Uterus (tissue), 3 donors: ENCODE measurements at regions not wholly inside any gene's neighbourhood (a gene's known extent, or its start where the extent isn't known, plus 50 kb on each side); places are given as distances from the start of the nearest gene placed in this dataset.
"Not testable (repeated sequence)": the region's sequence is repeated elsewhere in the genome, so short reads cannot be mapped to it uniquely, and the experiment has no call there.

Source experiments
- DNase-seq, 2 donors: peaks; one replicate each; pipeline ENCODE4 v3.0.0-alpha.2; 2019 to 2020
- H3K27ac ChIP-seq, 2 donors: fragments of 200-600 bp; sonication (generic); 1 replicate in 1 of 2; 2 replicates in 1 of 2; pipeline ENCODE4 v1.5.1; 2016 to 2018
- H3K27me3 ChIP-seq, 2 donors: fragments of 200-600 bp; sonication (generic); one replicate each; pipeline ENCODE4 v1.5.1; 2018 to 2019; ENCODE audit warnings: control low read depth in 1 of 2
- H3K36me3 ChIP-seq, 2 donors: fragments of 200-600 bp; sonication (generic); one replicate each; pipeline ENCODE4 v1.5.1; 2019; ENCODE audit warnings: control low read depth in 1 of 2
- H3K4me1 ChIP-seq, 2 donors: fragments of 200-600 bp; sonication (generic); one replicate each; pipeline ENCODE4 v1.5.1; 2018 to 2019; ENCODE audit warnings: control low read depth in 1 of 2
- H3K4me3 ChIP-seq, 2 donors: fragments of 200-600 bp; sonication (generic); 1 replicate in 1 of 2; 2 replicates in 1 of 2; pipeline ENCODE4 v1.5.1; 2018 to 2019; ENCODE audit warnings: mild to moderate bottlenecking in 1 of 2
- H3K9me3 ChIP-seq, 2 donors: fragments of 200-600 bp; sonication (generic); one replicate each; pipeline ENCODE4 v1.5.1; 2019; ENCODE audit warnings: control low read depth in 1 of 2
- POLR2A ChIP-seq, 2 donors: fragments of 450-650 bp; IDR thresholded peaks; one replicate each; pipeline ENCODE4 v1.6.1; 2016; ENCODE audit warnings: antibody characterized with exemption in 2 of 2, mild to moderate bottlenecking in 1 of 2, moderate library complexity in 1 of 2
- intact Hi-C: fragments of 100-400 bp; cut with DNase I; formaldehyde crosslinking; loops from one replicate; pipeline ENCODE4 v1.15.1; 2023; ENCODE audit warnings: low total_unique reads
- TF ChIP-seq, protein P1 (sequence below), 4 experiments: fragments of 200-600 bp in 2 of 4; fragments of 450-650 bp in 2 of 4; sonication (generic) in 2 of 4; IDR thresholded peaks; one replicate each; pipeline ENCODE4 v1.5.1; 2016 to 2019; ENCODE audit warnings: antibody characterized with exemption in 4 of 4, mild to moderate bottlenecking in 2 of 4, moderate library complexity in 1 of 4
- donor health status: DM: yes; HTN: yes; CAD: no.

DNA sequence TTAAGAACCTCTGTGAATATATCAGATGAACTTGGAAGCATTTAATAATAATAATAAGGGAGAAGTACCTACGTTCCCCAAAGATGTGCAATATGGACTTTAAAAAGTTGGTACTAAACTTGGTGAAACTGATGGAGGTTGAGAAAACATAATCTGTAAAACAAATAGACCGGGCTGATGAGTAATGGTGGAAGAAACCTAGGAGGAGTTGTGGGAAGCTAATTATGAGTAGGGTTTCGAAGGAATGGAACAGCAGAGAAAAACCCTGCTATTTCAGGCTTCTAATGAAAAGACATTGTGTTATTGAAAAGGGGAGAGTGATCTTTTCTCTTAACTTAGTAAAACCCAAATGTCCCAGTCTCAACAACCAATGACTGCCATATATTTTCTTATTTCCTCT, 229.3 kb downstream of the PCSK1 start:
- no peak for DNase-seq
- intact Hi-C loops: no loop called here
- TF ChIP-seq, protein P1, sequence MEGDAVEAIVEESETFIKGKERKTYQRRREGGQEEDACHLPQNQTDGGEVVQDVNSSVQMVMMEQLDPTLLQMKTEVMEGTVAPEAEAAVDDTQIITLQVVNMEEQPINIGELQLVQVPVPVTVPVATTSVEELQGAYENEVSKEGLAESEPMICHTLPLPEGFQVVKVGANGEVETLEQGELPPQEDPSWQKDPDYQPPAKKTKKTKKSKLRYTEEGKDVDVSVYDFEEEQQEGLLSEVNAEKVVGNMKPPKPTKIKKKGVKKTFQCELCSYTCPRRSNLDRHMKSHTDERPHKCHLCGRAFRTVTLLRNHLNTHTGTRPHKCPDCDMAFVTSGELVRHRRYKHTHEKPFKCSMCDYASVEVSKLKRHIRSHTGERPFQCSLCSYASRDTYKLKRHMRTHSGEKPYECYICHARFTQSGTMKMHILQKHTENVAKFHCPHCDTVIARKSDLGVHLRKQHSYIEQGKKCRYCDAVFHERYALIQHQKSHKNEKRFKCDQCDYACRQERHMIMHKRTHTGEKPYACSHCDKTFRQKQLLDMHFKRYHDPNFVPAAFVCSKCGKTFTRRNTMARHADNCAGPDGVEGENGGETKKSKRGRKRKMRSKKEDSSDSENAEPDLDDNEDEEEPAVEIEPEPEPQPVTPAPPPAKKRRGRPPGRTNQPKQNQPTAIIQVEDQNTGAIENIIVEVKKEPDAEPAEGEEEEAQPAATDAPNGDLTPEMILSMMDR (IDR thresholded peaks at IDR 0.05): no peak
- TF ChIP-seq POLR2A (IDR thresholded peaks at IDR 0.05): no peak

DNA sequence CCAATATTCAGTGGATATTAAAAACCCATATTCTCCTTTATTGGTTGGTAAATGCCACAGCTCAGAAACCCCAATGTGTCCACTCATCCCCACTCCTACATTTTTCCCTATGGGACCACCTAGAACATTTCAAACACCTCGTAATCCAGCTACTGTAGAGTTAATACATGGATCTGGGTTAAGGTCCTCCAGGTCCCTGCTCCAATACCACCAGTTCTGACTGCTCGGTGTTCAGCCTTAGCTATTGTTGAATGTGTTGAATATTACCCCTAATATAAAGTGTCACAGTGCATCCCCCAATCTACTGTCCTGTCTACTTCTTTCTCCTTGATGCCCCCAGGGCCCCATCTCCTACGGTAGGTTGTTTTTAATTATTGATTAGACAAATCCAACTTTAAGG, 231.5 kb downstream of the PCSK1 start:
- no peak for DNase-seq
- TF ChIP-seq POLR2A (IDR thresholded peaks at IDR 0.05): no peak
- intact Hi-C loops: no loop called here

More for the DNA sequence above, 229.3 kb downstream of the PCSK1 start:
- Histone ChIP-seq H3K4me3 (no peak overlapping the region), H3K4me1 (no peaks in the 10 kb centered on the region), H3K27me3 (no peaks in the 10 kb centered on the region), H3K9me3 (peaks cover 0 to 5% of the 10 kb centered on the region in 2 donors), H3K36me3 (no peaks in the 10 kb centered on the region), H3K27ac (no peak overlapping the region)

DNA sequence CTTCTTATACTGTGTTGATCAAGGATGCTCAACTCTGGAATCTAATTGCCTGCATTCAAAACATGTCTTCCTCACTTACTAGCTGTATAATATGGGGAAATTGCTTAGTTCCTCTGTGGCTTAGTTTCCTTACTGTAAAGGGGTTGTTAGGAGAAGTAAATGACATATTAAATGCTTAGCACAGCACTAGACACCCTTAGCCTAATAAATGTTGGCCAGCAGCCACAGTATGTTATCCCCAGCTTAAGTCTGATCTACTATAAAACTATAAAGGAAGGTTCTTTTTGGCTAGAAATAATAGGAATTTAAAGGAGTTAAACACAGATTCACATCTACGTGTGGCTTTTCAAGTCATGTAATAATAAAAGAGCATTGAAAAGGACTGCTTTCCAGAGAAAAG, 232.4 kb downstream of the PCSK1 start:
- intact Hi-C loops: no loop called here
- TF ChIP-seq POLR2A (IDR thresholded peaks at IDR 0.05): no peak
- TF ChIP-seq, protein P1 (IDR thresholded peaks at IDR 0.05): no peak
- Histone ChIP-seq H3K27ac (no peak overlapping the region), H3K36me3 (no peaks in the 10 kb centered on the region), H3K4me3 (no peak overlapping the region), H3K27me3 (no peaks in the 10 kb centered on the region), H3K4me1 (no peaks in the 10 kb centered on the region), H3K9me3 (no peaks in the 10 kb centered on the region)
- no peak for DNase-seq

More for the DNA sequence above, 231.5 kb downstream of the PCSK1 start:
- H3K4me3 ChIP-seq: no peak overlapping the region
- H3K9me3 ChIP-seq: no peaks in the 10 kb centered on the region
- H3K27ac ChIP-seq: no peak overlapping the region
- no peaks in the 10 kb centered on the region for H3K27me3 ChIP-seq
- H3K4me1 ChIP-seq: no peaks in the 10 kb centered on the region
- no peaks in the 10 kb centered on the region for H3K36me3 ChIP-seq

DNA sequence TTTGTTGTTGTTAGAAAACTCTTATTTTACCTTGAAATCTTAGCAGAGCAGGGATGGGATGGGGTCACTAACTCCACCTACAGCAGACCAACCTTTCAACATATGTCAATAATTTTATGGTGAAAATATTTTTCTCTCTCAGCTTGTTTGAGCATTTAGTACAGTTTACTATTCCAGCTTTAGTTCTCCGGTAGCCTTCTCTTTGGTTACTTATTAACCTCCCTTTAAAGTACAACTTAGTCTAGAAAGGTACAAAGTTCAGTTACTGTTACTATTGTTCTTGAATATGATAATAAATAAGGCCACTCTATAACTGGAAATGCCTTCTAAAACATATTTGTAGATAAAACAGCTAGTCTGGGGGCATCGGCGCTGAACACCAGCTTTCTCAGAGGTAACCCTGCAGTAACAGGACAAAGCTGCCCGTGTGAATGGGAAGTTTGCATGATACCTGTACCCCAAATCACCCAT, 233.3 kb downstream of the PCSK1 start:
- no peaks in the 10 kb centered on the region for H3K4me1 ChIP-seq
- intact Hi-C loops: no loop called here
- no peaks in the 10 kb centered on the region for H3K9me3 ChIP-seq
- H3K27ac ChIP-seq: no peak overlapping the region
- no peak for DNase-seq
- H3K4me3 ChIP-seq: no peak overlapping the region
- no peak for TF ChIP-seq POLR2A (IDR thresholded peaks at IDR 0.05)
- TF ChIP-seq, protein P1 (IDR thresholded peaks at IDR 0.05): no peak
- H3K27me3 ChIP-seq: no peaks in the 10 kb centered on the region
- no peaks in the 10 kb centered on the region for H3K36me3 ChIP-seq

DNA sequence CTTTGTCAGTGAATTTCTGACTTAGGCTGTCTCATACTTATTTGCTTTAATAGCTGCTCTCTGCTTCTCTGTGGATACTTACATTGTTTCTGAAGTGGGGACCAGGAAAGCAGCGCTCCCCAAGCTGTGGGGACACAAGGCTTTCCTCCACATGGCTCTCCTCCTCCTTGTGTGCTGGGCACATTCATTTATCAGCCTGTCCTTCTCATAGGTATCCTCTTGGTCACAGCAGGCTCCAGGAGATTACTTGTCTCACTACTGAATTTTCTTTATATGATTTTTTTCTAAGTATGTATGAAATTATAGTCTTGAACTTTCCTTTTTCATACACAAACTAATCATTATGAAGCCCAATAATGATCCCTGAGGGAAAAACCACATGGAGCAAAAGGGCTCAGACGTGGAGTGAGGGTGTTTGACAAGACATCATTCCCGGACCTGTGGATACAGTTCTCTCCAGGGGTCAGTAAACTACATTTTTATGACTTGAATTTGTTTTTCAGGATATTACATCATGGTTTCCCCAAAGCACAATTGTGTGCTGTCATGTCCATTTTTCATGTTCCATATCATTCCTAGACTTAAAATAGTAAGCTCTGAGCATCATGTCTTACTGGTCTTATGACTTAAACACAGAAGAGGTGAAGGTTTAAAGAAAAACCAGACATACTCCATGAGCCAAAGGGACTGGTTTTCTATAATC, 234.5 kb downstream of the PCSK1 start:
- Histone ChIP-seq H3K9me3 (no peaks in the 10 kb centered on the region), H3K4me3 (no peak overlapping the region), H3K36me3 (no peaks in the 10 kb centered on the region), H3K27ac (no peak overlapping the region), H3K4me1 (no peaks in the 10 kb centered on the region), H3K27me3 (no peaks in the 10 kb centered on the region)
- no peak for TF ChIP-seq POLR2A (IDR thresholded peaks at IDR 0.05)
- TF ChIP-seq, protein P1 (IDR thresholded peaks at IDR 0.05): no peak
- DNase-seq: no peak
- intact Hi-C loops: no loop called here

DNA sequence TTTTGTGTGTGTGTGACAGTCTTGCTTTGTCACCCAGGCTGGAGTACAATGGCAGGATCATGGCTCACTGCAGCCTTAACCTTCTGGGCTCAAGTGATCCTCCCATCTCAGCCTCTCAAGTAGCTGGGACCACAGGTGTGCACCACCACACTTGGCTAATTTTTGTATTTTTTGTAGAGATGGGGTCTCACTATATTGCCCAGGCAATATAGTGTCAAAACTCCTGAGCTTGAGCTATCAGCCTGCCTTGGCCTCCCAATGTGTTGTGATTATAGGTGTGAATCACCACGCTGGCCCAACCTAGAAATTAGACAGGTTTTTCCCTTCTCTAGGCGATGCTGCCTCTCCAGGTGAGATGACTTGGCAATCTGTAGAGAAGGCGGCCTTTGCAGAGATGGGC, 235.3 kb downstream of the PCSK1 start:
- H3K36me3 ChIP-seq, intact Hi-C loops, H3K27ac ChIP-seq, H3K4me1 ChIP-seq, DNase-seq, H3K9me3 ChIP-seq, H3K27me3 ChIP-seq, H3K4me3 ChIP-seq: not testable (repeated sequence)
